ENCODE measurements at regions not wholly inside any gene's neighbourhood (a gene's known extent, or its start where the extent isn't known, plus 50 kb on each side); places are given as distances from the start of the nearest gene placed in this dataset.
"Not testable (repeated sequence)": the region's sequence is repeated elsewhere in the genome, so short reads cannot be mapped to it uniquely, and the experiment has no call there.

DNA sequence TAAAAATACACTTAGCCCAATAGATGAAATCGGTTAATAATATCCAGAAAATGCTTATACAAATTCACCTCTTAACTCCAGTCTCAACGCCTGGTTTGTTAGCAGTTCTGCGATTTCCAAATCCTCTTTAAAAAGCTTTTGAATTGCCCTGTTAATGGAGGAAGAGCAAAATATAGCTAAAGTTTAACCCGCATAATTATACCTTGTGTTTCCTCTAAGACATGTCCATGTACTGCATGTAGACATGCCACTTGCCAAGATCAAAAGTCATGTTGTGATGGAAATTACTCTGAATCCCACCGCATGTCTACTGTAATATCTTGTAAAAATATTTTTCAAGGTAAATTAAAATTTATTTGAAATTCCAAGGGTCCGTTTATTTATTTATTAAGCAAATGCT, 291.2 kb upstream of the LRP1B start:
- TF ChIP-seq, protein P1, sequence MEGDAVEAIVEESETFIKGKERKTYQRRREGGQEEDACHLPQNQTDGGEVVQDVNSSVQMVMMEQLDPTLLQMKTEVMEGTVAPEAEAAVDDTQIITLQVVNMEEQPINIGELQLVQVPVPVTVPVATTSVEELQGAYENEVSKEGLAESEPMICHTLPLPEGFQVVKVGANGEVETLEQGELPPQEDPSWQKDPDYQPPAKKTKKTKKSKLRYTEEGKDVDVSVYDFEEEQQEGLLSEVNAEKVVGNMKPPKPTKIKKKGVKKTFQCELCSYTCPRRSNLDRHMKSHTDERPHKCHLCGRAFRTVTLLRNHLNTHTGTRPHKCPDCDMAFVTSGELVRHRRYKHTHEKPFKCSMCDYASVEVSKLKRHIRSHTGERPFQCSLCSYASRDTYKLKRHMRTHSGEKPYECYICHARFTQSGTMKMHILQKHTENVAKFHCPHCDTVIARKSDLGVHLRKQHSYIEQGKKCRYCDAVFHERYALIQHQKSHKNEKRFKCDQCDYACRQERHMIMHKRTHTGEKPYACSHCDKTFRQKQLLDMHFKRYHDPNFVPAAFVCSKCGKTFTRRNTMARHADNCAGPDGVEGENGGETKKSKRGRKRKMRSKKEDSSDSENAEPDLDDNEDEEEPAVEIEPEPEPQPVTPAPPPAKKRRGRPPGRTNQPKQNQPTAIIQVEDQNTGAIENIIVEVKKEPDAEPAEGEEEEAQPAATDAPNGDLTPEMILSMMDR (IDR thresholded peaks at IDR 0.05; ENCODE audit: borderline replicate concordance, control extremely low read depth, extremely low read depth, insufficient read depth, missing control alignments), result no peak
- DNase-seq (ENCODE audit: low spot score), result no peak
- in situ Hi-C loops (cut with MboI; ENCODE audit: low sequenced_read_pairs, unreplicated experiment), result no loop called here

DNA sequence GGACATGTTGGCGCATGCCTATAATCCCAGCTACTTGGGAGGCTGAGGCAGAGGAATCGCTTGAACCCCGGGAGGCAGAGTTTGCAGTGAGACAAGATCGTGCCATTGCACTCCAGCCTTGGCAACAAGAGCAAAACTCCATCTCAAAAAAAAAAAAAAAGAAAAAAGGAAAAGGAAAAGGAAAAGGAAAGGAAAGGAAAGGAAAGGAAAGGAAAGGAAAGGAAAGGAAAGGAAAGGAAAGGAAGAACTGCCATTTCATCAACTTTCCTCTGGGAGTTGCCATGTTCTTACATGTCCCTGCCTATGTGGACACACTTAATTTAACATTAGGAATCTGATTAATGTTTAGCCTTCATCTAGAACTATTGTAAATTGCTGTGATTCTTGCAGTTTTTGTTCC, 287.9 kb upstream of the LRP1B start:
- in situ Hi-C loops (cut with MboI; ENCODE audit: low sequenced_read_pairs, unreplicated experiment); DNase-seq (ENCODE audit: low spot score): not testable (repeated sequence)

DNA sequence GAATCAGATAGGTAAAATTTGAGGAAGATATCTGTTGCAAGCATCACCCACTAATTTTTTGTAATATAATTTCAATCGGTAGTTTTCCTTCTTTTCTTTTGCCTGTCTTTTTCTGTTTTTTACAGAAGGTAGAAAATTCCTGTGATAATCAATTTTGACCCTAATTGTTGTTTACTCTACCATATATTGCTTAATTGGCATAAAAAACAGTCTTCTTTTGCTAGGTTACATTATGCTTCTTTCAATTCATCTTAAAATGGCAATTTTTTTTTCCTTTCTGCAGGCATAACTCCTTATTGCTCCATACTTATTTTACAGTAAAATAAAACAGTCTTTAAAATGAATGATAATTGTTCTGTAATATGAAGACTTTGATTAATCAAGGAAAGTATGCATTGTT, 286.2 kb upstream of the LRP1B start:
- TF ChIP-seq, protein P1 (IDR thresholded peaks at IDR 0.05; ENCODE audit: borderline replicate concordance, control extremely low read depth, extremely low read depth, insufficient read depth, missing control alignments), result no peak
- in situ Hi-C loops (cut with MboI; ENCODE audit: low sequenced_read_pairs, unreplicated experiment), result no loop called here
- DNase-seq (ENCODE audit: low spot score), result no peak

DNA sequence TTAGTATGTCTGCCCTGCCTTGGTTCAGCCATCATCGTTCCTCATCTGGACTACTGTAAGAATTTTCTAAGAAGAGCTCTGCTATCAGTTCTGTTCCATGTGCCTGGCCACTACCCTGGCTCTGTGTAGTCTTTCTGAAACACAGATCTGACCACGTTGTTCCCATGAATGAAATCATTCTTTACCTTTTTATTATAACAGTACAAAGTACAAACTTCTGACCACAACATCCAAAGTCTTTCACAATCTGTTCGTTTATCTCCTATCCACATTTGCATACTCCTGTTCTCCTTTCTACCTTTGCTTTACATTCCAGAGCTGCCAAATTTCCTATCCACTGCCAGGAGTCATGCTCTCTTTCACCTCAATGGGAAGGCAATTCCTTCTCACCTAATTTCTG, 284.6 kb upstream of the LRP1B start:
- in situ Hi-C loops (cut with MboI; ENCODE audit: low sequenced_read_pairs, unreplicated experiment), result no loop called here

DNA sequence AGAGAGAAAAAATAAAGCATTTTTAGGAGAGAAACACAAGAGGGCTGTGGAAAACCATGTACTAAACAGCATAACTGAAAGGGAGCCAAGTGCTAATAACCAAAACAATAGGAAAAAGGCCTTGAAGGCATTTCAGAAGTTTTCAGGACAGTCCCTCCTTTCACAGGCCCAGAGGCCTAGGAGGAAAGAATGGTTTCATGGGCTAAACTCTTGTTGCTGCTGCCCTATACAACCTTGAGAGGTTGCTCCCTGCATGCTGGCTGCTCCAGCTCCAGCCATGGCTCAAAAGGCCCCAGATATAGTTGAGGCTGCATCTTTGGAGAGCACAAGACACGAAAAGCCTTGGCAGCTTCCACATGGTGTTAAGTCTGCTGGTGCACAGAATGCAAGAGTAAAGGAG, 267.4 kb upstream of the LRP1B start:
- no peak for DNase-seq (ENCODE audit: low spot score)
- TF ChIP-seq, protein P1 (IDR thresholded peaks at IDR 0.05; ENCODE audit: borderline replicate concordance, control extremely low read depth, extremely low read depth, insufficient read depth, missing control alignments), result no peak
- in situ Hi-C loops (cut with MboI; ENCODE audit: low sequenced_read_pairs, unreplicated experiment), result no loop called here

More for the DNA sequence above, 284.6 kb upstream of the LRP1B start:
- TF ChIP-seq, protein P1 (IDR thresholded peaks at IDR 0.05; ENCODE audit: borderline replicate concordance, control extremely low read depth, extremely low read depth, insufficient read depth, missing control alignments), result no peak
- no peak for DNase-seq (ENCODE audit: low spot score)

DNA sequence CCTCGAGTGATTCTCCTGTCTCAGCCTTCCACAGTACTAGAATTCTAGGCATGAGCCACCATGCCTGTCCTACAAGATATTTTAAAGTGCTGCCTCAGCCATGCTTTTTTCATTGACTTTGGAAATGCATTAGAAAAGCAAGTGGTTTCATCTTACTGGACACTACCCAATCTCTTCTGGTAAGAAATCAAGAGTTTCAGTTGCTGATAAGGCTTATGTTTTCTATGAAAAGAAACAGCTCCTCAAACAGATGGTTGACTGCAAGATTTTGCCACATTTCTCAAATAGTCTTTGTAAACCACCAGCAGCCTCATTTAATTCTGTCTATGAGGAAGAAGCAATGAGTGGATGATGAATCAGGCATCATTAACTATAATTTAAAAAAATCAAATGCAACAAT, 264.5 kb upstream of the LRP1B start:
- TF ChIP-seq, protein P1 (IDR thresholded peaks at IDR 0.05; ENCODE audit: borderline replicate concordance, control extremely low read depth, extremely low read depth, insufficient read depth, missing control alignments), result no peak
- in situ Hi-C loops (cut with MboI; ENCODE audit: low sequenced_read_pairs, unreplicated experiment), result no loop called here
- DNase-seq (ENCODE audit: low spot score), result no peak

DNA sequence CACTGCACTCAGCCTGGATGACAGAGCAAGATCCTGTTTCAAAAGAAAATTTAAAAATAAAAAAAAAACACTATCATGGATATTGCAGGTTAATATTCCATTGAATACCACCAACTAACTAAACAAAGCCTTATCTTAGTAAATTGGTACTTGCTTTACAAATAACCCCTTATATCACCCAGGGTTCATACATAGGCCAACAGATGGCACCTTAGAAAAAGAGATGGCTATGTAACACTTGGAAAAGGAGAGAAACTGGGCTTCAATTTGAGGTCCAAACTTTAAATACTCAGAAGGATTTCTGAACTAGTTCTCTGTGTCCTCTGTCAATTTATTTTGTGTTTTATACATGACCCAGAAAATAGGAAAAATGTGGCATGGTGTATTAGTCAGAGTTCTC, 249.6 kb upstream of the LRP1B start:
- TF ChIP-seq, protein P1 (IDR thresholded peaks at IDR 0.05; ENCODE audit: borderline replicate concordance, control extremely low read depth, extremely low read depth, insufficient read depth, missing control alignments), result no peak
- DNase-seq (ENCODE audit: low spot score), result no peak
- in situ Hi-C loops (cut with MboI; ENCODE audit: low sequenced_read_pairs, unreplicated experiment), result no loop called here

DNA sequence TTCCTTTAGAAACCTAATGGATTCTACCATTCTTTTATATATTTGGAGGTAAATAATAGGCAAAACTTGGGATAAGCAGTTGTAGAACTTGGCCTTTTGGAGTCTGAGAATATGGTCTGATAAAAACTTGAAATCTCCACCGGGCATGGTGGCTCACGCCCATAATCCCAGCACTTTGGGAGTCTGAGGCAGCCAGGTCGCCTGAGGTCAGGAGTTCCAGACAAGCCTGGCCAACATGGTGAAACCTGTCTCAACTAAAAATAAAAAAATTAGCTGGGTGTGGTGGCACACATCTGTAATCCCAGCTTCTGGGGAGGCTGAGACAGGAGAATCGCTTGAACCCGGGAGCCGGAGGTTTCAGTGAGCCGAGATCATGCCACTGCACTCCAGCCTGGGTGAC, 231.3 kb upstream of the LRP1B start:
- DNase-seq (ENCODE audit: low spot score); in situ Hi-C loops (cut with MboI; ENCODE audit: low sequenced_read_pairs, unreplicated experiment): not testable (repeated sequence)
